ENCODE measurements at regions not wholly inside any gene's neighbourhood (a gene's known extent, or its start where the extent isn't known, plus 50 kb on each side); places are given as distances from the start of the nearest gene placed in this dataset.

- Histone ChIP-seq H3K9me3 (ENCODE audit: control insufficient read depth, low read length) (no peaks in the 10 kb centered on the region), H3K4me1 (ENCODE audit: control insufficient read depth in 1 of 2, insufficient read depth in 2 of 2, low read length in 2 of 2) (no peaks in the 10 kb centered on the region), H3K4me3 (ENCODE audit: low read length in 2 of 2) (no peak overlapping the region), H3K36me3 (ENCODE audit: control insufficient read depth in 1 of 2, insufficient read depth in 2 of 2, low read length in 1 of 2) (no peaks in the 10 kb centered on the region), H3K27me3 (ENCODE audit: control insufficient read depth in 1 of 2, insufficient read depth in 2 of 2, low read length in 1 of 2) (no peaks in the 10 kb centered on the region), H3K27ac (ENCODE audit: low read depth in 1 of 2, low read length in 2 of 2) (no peak overlapping the region)
- 94 to 99% methylated on average over 2 of the region's 2 CpGs for WGBS, 2 donors
- no peak for DNase-seq
- intact Hi-C loops (cut with DNase I): no loop called here
- ATAC-seq (ENCODE audit: low FRiP score): no peak
These were observed 349.3 kb upstream of the ACTBL2 start for GRCh38 chr5:57831932-57832331.

- DNase-seq (no peak), ATAC-seq (ENCODE audit: low FRiP score) (no peak)
- Histone ChIP-seq H3K4me3 (ENCODE audit: low read length in 2 of 2) (no peak overlapping the region), H3K36me3 (ENCODE audit: control insufficient read depth in 1 of 2, insufficient read depth in 2 of 2, low read length in 1 of 2) (no peaks in the 10 kb centered on the region), H3K27me3 (ENCODE audit: control insufficient read depth in 1 of 2, insufficient read depth in 2 of 2, low read length in 1 of 2) (no peaks in the 10 kb centered on the region), H3K9me3 (ENCODE audit: control insufficient read depth, low read length) (no peaks in the 10 kb centered on the region), H3K4me1 (ENCODE audit: control insufficient read depth in 1 of 2, insufficient read depth in 2 of 2, low read length in 2 of 2) (no peaks in the 10 kb centered on the region), H3K27ac (ENCODE audit: low read depth in 1 of 2, low read length in 2 of 2) (no peak overlapping the region)
- intact Hi-C loops (cut with DNase I): no loop called here
These were observed 348.5 kb upstream of the ACTBL2 start for GRCh38 chr5:57831090-57831489.

- H3K27me3 ChIP-seq (ENCODE audit: control insufficient read depth in 1 of 2, insufficient read depth in 2 of 2, low read length in 1 of 2): no peaks in the 10 kb centered on the region
- no peaks in the 10 kb centered on the region for H3K36me3 ChIP-seq (ENCODE audit: control insufficient read depth in 1 of 2, insufficient read depth in 2 of 2, low read length in 1 of 2)
- no peaks in the 10 kb centered on the region for H3K4me1 ChIP-seq (ENCODE audit: control insufficient read depth in 1 of 2, insufficient read depth in 2 of 2, low read length in 2 of 2)
- intact Hi-C loops (cut with DNase I): no loop called here
- peaks cover 2% of the 10 kb centered on the region for H3K9me3 ChIP-seq (ENCODE audit: control insufficient read depth, low read length)
- ATAC-seq (ENCODE audit: low FRiP score): no peak
- no peak overlapping the region for H3K4me3 ChIP-seq (ENCODE audit: low read length in 2 of 2)
- no peak for DNase-seq
- no peak overlapping the region for H3K27ac ChIP-seq (ENCODE audit: low read depth in 1 of 2, low read length in 2 of 2)
- 37 to 41% methylated on average over 1 of the region's 1 CpG for WGBS, 2 donors
These were observed 345.6 kb upstream of the ACTBL2 start for GRCh38 chr5:57828221-57828620.

GRCh38 chr5:57825031-57825686 lies 342.5 kb upstream of the ACTBL2 start:
- Histone ChIP-seq H3K4me1 (ENCODE audit: control insufficient read depth in 1 of 2, insufficient read depth in 2 of 2, low read length in 2 of 2) (no peaks in the 10 kb centered on the region), H3K27me3 (ENCODE audit: control insufficient read depth in 1 of 2, insufficient read depth in 2 of 2, low read length in 1 of 2) (no peaks in the 10 kb centered on the region), H3K9me3 (ENCODE audit: control insufficient read depth, low read length) (peaks cover 2% of the 10 kb centered on the region), H3K27ac (ENCODE audit: low read depth in 1 of 2, low read length in 2 of 2) (no peak overlapping the region), H3K4me3 (ENCODE audit: low read length in 2 of 2) (no peak overlapping the region), H3K36me3 (ENCODE audit: control insufficient read depth in 1 of 2, insufficient read depth in 2 of 2, low read length in 1 of 2) (no peaks in the 10 kb centered on the region)
- intact Hi-C loops (cut with DNase I): no loop called here
- 84 to 91% methylated on average over 3 of the region's 3 CpGs for WGBS, 2 donors
- ATAC-seq (ENCODE audit: low FRiP score) (no peak), DNase-seq (no peak)

GRCh38 chr5:57824623-57825022 lies 342.0 kb upstream of the ACTBL2 start:
- Histone ChIP-seq H3K9me3 (ENCODE audit: control insufficient read depth, low read length) (peaks cover 2% of the 10 kb centered on the region), H3K4me3 (ENCODE audit: low read length in 2 of 2) (no peak overlapping the region), H3K4me1 (ENCODE audit: control insufficient read depth in 1 of 2, insufficient read depth in 2 of 2, low read length in 2 of 2) (no peaks in the 10 kb centered on the region), H3K36me3 (ENCODE audit: control insufficient read depth in 1 of 2, insufficient read depth in 2 of 2, low read length in 1 of 2) (no peaks in the 10 kb centered on the region), H3K27ac (ENCODE audit: low read depth in 1 of 2, low read length in 2 of 2) (no peak overlapping the region), H3K27me3 (ENCODE audit: control insufficient read depth in 1 of 2, insufficient read depth in 2 of 2, low read length in 1 of 2) (no peaks in the 10 kb centered on the region)
- 86 to 90% methylated on average over 2 of the region's 2 CpGs for WGBS, 2 donors
- ATAC-seq (ENCODE audit: low FRiP score): no peak
- intact Hi-C loops (cut with DNase I): no loop called here
- no peak for DNase-seq

GRCh38 chr5:57824047-57824446 lies 341.4 kb upstream of the ACTBL2 start:
- DNase-seq (no peak), ATAC-seq (ENCODE audit: low FRiP score) (no peak)
- intact Hi-C loops (cut with DNase I): no loop called here
- peaks cover 2% of the 10 kb centered on the region for H3K9me3 ChIP-seq (ENCODE audit: control insufficient read depth, low read length)
- WGBS, 2 donors: 87 to 95% methylated on average over 2 of the region's 2 CpGs
- H3K4me3 ChIP-seq (ENCODE audit: low read length in 2 of 2): no peak overlapping the region
- no peaks in the 10 kb centered on the region for H3K27me3 ChIP-seq (ENCODE audit: control insufficient read depth in 1 of 2, insufficient read depth in 2 of 2, low read length in 1 of 2)
- H3K4me1 ChIP-seq (ENCODE audit: control insufficient read depth in 1 of 2, insufficient read depth in 2 of 2, low read length in 2 of 2): no peaks in the 10 kb centered on the region
- no peaks in the 10 kb centered on the region for H3K36me3 ChIP-seq (ENCODE audit: control insufficient read depth in 1 of 2, insufficient read depth in 2 of 2, low read length in 1 of 2)
- H3K27ac ChIP-seq (ENCODE audit: low read depth in 1 of 2, low read length in 2 of 2): no peak overlapping the region

- Histone ChIP-seq H3K27me3 (ENCODE audit: control insufficient read depth in 1 of 2, insufficient read depth in 2 of 2, low read length in 1 of 2) (no peaks in the 10 kb centered on the region), H3K4me1 (ENCODE audit: control insufficient read depth in 1 of 2, insufficient read depth in 2 of 2, low read length in 2 of 2) (peaks cover 0 to 4% of the 10 kb centered on the region in 2 donors), H3K4me3 (ENCODE audit: low read length in 2 of 2) (no peak overlapping the region), H3K27ac (ENCODE audit: low read depth in 1 of 2, low read length in 2 of 2) (no peak overlapping the region), H3K9me3 (ENCODE audit: control insufficient read depth, low read length) (peaks cover 2% of the 10 kb centered on the region), H3K36me3 (ENCODE audit: control insufficient read depth in 1 of 2, insufficient read depth in 2 of 2, low read length in 1 of 2) (no peaks in the 10 kb centered on the region)
- 96 to 98% methylated on average over 5 of the region's 5 CpGs for WGBS, 2 donors
- DNase-seq (no peak), ATAC-seq (ENCODE audit: low FRiP score) (no peak)
- intact Hi-C loops (cut with DNase I): no loop called here
These were observed 340.0 kb upstream of the ACTBL2 start for GRCh38 chr5:57822651-57823050.

GRCh38 chr5:57818397-57818796 lies 335.8 kb upstream of the ACTBL2 start:
- no peak for DNase-seq
- Histone ChIP-seq H3K4me1 (ENCODE audit: control insufficient read depth in 1 of 2, insufficient read depth in 2 of 2, low read length in 2 of 2) (peaks cover 0 to 8% of the 10 kb centered on the region in 2 donors), H3K27me3 (ENCODE audit: control insufficient read depth in 1 of 2, insufficient read depth in 2 of 2, low read length in 1 of 2) (no peaks in the 10 kb centered on the region), H3K36me3 (ENCODE audit: control insufficient read depth in 1 of 2, insufficient read depth in 2 of 2, low read length in 1 of 2) (no peaks in the 10 kb centered on the region), H3K4me3 (ENCODE audit: low read length in 2 of 2) (no peak overlapping the region), H3K9me3 (ENCODE audit: control insufficient read depth, low read length) (no peaks in the 10 kb centered on the region), H3K27ac (ENCODE audit: low read depth in 1 of 2, low read length in 2 of 2) (no peak overlapping the region)
- ATAC-seq (ENCODE audit: low FRiP score): no peak
- intact Hi-C loops (cut with DNase I): no loop called here

- H3K27me3 ChIP-seq (ENCODE audit: control insufficient read depth in 1 of 2, insufficient read depth in 2 of 2, low read length in 1 of 2): no peaks in the 10 kb centered on the region
- H3K4me1 ChIP-seq (ENCODE audit: control insufficient read depth in 1 of 2, insufficient read depth in 2 of 2, low read length in 2 of 2): peaks cover 0 to 8% of the 10 kb centered on the region in 2 donors
- no peak overlapping the region for H3K4me3 ChIP-seq (ENCODE audit: low read length in 2 of 2)
- DNase-seq (no peak), ATAC-seq (ENCODE audit: low FRiP score) (no peak)
- no peak overlapping the region for H3K27ac ChIP-seq (ENCODE audit: low read depth in 1 of 2, low read length in 2 of 2)
- intact Hi-C loops (cut with DNase I): no loop called here
- H3K9me3 ChIP-seq (ENCODE audit: control insufficient read depth, low read length): no peaks in the 10 kb centered on the region
- no peaks in the 10 kb centered on the region for H3K36me3 ChIP-seq (ENCODE audit: control insufficient read depth in 1 of 2, insufficient read depth in 2 of 2, low read length in 1 of 2)
- WGBS, 2 donors: 23 to 31% methylated on average over 3 of the region's 3 CpGs
These were observed 335.3 kb upstream of the ACTBL2 start for GRCh38 chr5:57817924-57818323.

Data from aorta (tissue), 5 donors.